ENCODE measurements at regions not wholly inside any gene's neighbourhood (a gene's known extent, or its start where the extent isn't known, plus 50 kb on each side); places are given as distances from the start of the nearest gene placed in this dataset.

DNA sequence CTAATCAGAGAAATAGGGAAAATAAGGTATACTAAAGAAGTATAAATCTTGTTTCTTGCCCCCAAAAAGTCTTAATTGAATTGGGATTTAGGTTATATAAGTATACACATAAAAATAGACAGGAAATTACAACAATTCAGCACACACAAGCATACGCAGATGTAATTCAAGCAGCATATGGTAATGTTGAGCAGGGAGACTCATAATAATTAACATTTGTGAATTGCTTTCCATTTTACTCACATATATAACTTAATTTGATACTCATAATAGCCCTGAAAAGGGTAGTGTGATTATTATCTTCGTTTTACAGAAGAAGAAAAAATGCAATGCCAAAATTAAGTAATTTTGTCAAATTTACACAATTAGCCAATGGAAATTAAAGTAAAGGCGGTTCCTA lies 313.5 kb upstream of the ECI2 start:
- TF ChIP-seq POLR2AphosphoS5 (IDR thresholded peaks at IDR 0.05) (no peak), POLR2A (IDR thresholded peaks at IDR 0.05) (no peak), EP300 (IDR thresholded peaks at IDR 0.05; ENCODE audit: low read depth) (no peak)
- TF ChIP-seq, protein P1, sequence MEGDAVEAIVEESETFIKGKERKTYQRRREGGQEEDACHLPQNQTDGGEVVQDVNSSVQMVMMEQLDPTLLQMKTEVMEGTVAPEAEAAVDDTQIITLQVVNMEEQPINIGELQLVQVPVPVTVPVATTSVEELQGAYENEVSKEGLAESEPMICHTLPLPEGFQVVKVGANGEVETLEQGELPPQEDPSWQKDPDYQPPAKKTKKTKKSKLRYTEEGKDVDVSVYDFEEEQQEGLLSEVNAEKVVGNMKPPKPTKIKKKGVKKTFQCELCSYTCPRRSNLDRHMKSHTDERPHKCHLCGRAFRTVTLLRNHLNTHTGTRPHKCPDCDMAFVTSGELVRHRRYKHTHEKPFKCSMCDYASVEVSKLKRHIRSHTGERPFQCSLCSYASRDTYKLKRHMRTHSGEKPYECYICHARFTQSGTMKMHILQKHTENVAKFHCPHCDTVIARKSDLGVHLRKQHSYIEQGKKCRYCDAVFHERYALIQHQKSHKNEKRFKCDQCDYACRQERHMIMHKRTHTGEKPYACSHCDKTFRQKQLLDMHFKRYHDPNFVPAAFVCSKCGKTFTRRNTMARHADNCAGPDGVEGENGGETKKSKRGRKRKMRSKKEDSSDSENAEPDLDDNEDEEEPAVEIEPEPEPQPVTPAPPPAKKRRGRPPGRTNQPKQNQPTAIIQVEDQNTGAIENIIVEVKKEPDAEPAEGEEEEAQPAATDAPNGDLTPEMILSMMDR (IDR thresholded peaks at IDR 0.05): no peak

Data from transverse colon (tissue), 4 donors.